HG03064 (cell line): ENCODE measurements at regions not wholly inside any gene's neighbourhood (a gene's known extent, or its start where the extent isn't known, plus 50 kb on each side); places are given as distances from the start of the nearest gene placed in this dataset.

Experiments used
- ATAC-seq: cut with Tn5 transposase; IDR thresholded peaks from one replicate; pipeline ENCODE4 v1.9.1; 2021; ENCODE audit warnings: low read depth; ENCODE audit not compliant: unreplicated experiment

- no peak for ATAC-seq
Measured at GRCh38 chr11:112398798-112399478, 138.3 kb upstream of the PLET1 start.

GRCh38 chr11:112400476-112401014, 139.9 kb upstream of the PLET1 start:
- ATAC-seq, result no peak

GRCh38 chr11:112401036-112401769, 140.5 kb upstream of the PLET1 start:
- ATAC-seq, result no peak

GRCh38 chr11:112403432-112403831, 142.8 kb upstream of the PLET1 start:
- ATAC-seq, result no peak

GRCh38 chr11:112404112-112404511, 143.5 kb upstream of the PLET1 start:
- ATAC-seq, result no peak

GRCh38 chr11:112408517-112408916, 147.9 kb upstream of the PLET1 start:
- no peak for ATAC-seq

- no peak for ATAC-seq
Measured at GRCh38 chr11:112410325-112410724, 149.7 kb upstream of the PLET1 start.

- ATAC-seq, result no peak
Measured at GRCh38 chr11:112412383-112412782, 151.7 kb upstream of the PLET1 start.

- ATAC-seq, result no peak
Measured at GRCh38 chr11:112417339-112417738, 156.7 kb upstream of the PLET1 start.

GRCh38 chr11:112418438-112418837, 157.8 kb upstream of the PLET1 start:
- ATAC-seq, result no peak

GRCh38 chr11:112421879-112422278, 161.2 kb upstream of the PLET1 start:
- ATAC-seq, result no peak

- ATAC-seq, result no peak
Measured at GRCh38 chr11:112425121-112425520, 164.5 kb upstream of the PLET1 start.

- ATAC-seq, result no peak
Measured at GRCh38 chr11:112437096-112437495, 176.4 kb upstream of the PLET1 start.

GRCh38 chr11:112439614-112440013, 179.0 kb upstream of the PLET1 start:
- ATAC-seq, result no peak

- ATAC-seq, result no peak
Measured at GRCh38 chr11:112440518-112440917, 179.9 kb upstream of the PLET1 start.

- no peak for ATAC-seq
Measured at GRCh38 chr11:112448168-112448567, 187.5 kb upstream of the PLET1 start.

- no peak for ATAC-seq
Measured at GRCh38 chr11:112448806-112449205, 188.1 kb upstream of the PLET1 start.

- ATAC-seq, result no peak
Measured at GRCh38 chr11:112451250-112451649, 190.6 kb upstream of the PLET1 start.

- no peak for ATAC-seq
Measured at GRCh38 chr11:112453601-112454577, 193.2 kb upstream of the PLET1 start.

GRCh38 chr11:112454841-112455240, 194.2 kb upstream of the PLET1 start:
- no peak for ATAC-seq

GRCh38 chr11:112455791-112456190, 195.1 kb upstream of the PLET1 start:
- no peak for ATAC-seq
